WI38 (cell line): ENCODE measurements at regions not wholly inside any gene's neighbourhood (a gene's known extent, or its start where the extent isn't known, plus 50 kb on each side); places are given as distances from the start of the nearest gene placed in this dataset.

ENCODE experiments used
- H3K4me3 ChIP-seq: 2 replicates; pipeline ENCODE4 v1.5.1; 2011; ENCODE audit warnings: low read depth, mild to moderate bottlenecking, control low read depth, low read length
- CTCF ChIP-seq: IDR thresholded peaks from 2 replicates; pipeline ENCODE4 v1.5.1; 2012; ENCODE audit warnings: low read depth, mild to moderate bottlenecking, control low read depth, low read length

GRCh38 chrX:40262157-40263013 is 164.6 kb upstream of the BCOR start:
- no peak for TF ChIP-seq CTCF
- H3K4me3 ChIP-seq, result no peak overlapping the region

GRCh38 chrX:40261833-40262156 is 164.0 kb upstream of the BCOR start:
- H3K4me3 ChIP-seq, result no peak overlapping the region
- no peak for TF ChIP-seq CTCF

- H3K4me3 ChIP-seq, result no peak overlapping the region
- no peak for TF ChIP-seq CTCF
Observed at GRCh38 chrX:40260146-40260747, 162.5 kb upstream of the BCOR start.

GRCh38 chrX:40258909-40259308 is 161.2 kb upstream of the BCOR start:
- TF ChIP-seq CTCF, result no peak
- no peak overlapping the region for H3K4me3 ChIP-seq

- TF ChIP-seq CTCF, result no peak
- H3K4me3 ChIP-seq, result no peak overlapping the region
Observed at GRCh38 chrX:40253771-40254170, 156.0 kb upstream of the BCOR start.

- no peak overlapping the region for H3K4me3 ChIP-seq
- no peak for TF ChIP-seq CTCF
Observed at GRCh38 chrX:40249582-40249981, 151.8 kb upstream of the BCOR start.

- TF ChIP-seq CTCF, result no peak
- H3K4me3 ChIP-seq, result no peak overlapping the region
Observed at GRCh38 chrX:40248822-40249221, 151.1 kb upstream of the BCOR start.
